ENCODE measurements at regions not wholly inside any gene's neighbourhood (a gene's known extent, or its start where the extent isn't known, plus 50 kb on each side); places are given as distances from the start of the nearest gene placed in this dataset.

DNA sequence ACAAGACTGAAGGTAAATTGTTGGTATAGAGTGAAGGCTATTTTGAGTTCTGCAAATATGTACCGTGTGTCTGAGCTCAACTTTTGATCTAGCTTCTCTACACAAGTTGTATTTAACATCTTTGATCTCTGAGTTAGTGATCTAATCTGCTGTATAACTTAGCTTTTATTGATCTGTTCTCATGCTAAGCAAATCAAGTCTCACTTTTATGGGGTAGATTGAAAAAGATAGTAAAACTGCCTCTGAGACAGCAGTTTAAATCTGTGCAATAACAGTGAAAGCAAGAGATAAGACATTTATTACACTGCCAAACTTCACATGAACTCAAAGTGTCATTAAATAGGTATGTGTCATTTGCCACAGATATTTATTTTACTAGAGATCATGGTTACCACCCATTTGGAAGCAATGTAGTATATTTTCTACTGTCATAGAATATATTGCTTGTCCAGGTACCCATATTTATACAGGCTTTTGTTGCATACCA is 477.3 kb downstream of the ISL1 start:
- H3K4me3 ChIP-seq (ENCODE audit: low read length): no peak overlapping the region
- DNase-seq (ENCODE audit: low read depth): no peak
- TF ChIP-seq CTCF (conservative IDR thresholded peaks at IDR 0.05; ENCODE audit: low read depth, low read length): no peak

GRCh38 chr5:51872144-51872543 is 488.9 kb downstream of the ISL1 start:
- DNase-seq (ENCODE audit: low read depth): no peak
- TF ChIP-seq CTCF (conservative IDR thresholded peaks at IDR 0.05; ENCODE audit: low read depth, low read length): no peak
- H3K4me3 ChIP-seq (ENCODE audit: low read length): no peak overlapping the region

DNA sequence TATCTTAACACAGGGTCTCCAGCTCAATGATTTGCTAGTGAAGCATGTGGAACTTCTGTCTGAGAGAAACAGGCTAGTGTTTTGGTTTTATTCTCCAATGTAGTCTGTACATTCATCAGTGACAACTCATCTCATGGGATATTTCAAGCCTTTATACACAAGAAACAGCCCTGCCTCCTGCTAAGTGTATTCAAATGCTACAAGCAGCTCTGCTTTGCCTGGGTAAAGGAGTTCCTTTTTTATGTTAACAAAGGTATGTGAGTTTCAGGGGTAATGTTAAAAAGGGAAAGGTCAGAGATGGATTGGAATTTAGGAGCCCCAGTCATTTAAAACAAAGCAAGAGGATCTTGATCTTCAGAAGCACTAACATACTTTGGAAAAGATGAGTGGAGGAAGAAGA is 498.7 kb downstream of the ISL1 start:
- DNase-seq (ENCODE audit: low read depth): no peak
- H3K4me3 ChIP-seq (ENCODE audit: low read length): no peak overlapping the region
- TF ChIP-seq CTCF (conservative IDR thresholded peaks at IDR 0.05; ENCODE audit: low read depth, low read length): no peak

DNA sequence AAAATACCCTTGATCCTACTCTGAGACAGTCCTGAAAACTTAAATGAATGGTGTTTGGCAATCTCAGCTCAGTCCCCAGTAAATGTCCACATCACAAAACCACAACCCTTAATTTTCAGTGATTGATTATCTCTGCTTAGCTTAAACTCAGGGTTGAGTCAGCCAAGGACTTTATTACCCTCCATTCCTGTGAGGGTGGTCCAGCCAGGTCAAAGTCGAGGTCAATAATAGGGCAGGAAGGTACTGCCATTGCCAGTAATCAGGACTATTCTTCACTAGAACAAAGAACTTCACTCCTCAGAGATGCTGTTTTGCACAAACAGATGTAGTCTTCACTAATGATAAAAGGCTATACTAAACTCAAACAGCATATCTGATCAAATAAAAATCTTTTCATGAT is 499.4 kb downstream of the ISL1 start:
- no peak for DNase-seq (ENCODE audit: low read depth)
- no peak overlapping the region for H3K4me3 ChIP-seq (ENCODE audit: low read length)
- TF ChIP-seq CTCF (conservative IDR thresholded peaks at IDR 0.05; ENCODE audit: low read depth, low read length): no peak

DNA sequence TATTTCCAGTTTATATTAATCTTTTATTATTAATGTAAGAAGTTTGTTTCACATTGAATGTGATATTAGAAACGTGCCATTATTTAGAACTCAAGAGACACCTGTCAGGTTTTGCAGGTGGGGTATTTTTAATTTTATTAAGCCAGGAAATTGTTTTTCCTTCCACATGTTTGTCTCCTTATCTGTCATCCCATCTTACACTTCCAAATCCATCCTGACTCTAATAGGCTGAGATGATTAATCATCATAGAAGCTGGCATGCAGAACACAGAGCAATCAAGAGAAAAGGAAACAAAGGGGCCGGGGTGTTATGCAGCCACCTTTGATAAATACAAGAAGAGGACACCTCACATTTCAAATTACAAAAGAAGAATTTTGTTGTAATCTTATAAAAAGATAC is 506.5 kb downstream of the ISL1 start:
- DNase-seq (ENCODE audit: low read depth): no peak
- H3K4me3 ChIP-seq (ENCODE audit: low read length): no peak overlapping the region
- TF ChIP-seq CTCF (conservative IDR thresholded peaks at IDR 0.05; ENCODE audit: low read depth, low read length): no peak

- TF ChIP-seq CTCF (conservative IDR thresholded peaks at IDR 0.05; ENCODE audit: low read depth, low read length): no peak
- DNase-seq (ENCODE audit: low read depth): no peak
- no peak overlapping the region for H3K4me3 ChIP-seq (ENCODE audit: low read length)
These were observed 507.3 kb downstream of the ISL1 start for GRCh38 chr5:51890435-51891116.

GRCh38 chr5:51892680-51893079 is 509.4 kb downstream of the ISL1 start:
- no peak overlapping the region for H3K4me3 ChIP-seq (ENCODE audit: low read length)
- no peak for DNase-seq (ENCODE audit: low read depth)
- no peak for TF ChIP-seq CTCF (conservative IDR thresholded peaks at IDR 0.05; ENCODE audit: low read depth, low read length)

Measured in retinal pigment epithelial cell (primary cell).